ENCODE measurements at regions not wholly inside any gene's neighbourhood (a gene's known extent, or its start where the extent isn't known, plus 50 kb on each side); places are given as distances from the start of the nearest gene placed in this dataset.

DNA sequence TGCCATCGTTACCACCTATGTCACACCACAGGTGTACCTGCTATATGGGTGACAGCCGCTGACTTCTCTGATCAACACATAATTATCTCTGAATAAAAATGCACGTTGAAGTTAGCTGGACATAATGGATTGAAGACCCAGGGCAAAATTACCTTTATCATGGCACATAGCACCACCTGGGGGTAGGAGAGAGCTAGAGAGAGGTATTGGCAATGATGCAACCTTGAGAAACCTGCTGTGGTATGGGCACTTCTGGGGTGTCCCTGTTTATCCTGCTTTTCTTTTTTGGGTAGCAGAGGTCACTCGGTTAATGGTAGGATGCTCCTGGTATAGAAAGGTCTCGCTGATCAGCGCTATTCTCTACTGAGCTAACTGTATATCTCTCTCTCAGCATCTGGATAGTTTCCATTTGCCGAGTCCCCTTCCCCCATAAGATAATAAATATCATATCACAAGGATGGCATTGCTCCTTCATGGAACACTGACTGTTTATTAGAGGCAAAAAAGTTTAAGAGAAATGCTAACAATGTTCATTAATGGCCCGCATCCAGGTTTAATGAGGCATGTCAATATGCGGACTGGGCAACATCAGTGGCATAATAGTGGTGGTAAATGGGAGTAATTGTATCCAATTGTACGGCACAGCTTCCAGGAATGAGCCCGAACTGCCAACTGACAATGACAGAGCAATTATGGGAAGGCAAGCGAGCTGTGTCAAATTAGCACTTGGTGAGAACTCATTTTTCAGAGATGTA lies 323.1 kb downstream of the TFEC start:
- no peak for DNase-seq

DNA sequence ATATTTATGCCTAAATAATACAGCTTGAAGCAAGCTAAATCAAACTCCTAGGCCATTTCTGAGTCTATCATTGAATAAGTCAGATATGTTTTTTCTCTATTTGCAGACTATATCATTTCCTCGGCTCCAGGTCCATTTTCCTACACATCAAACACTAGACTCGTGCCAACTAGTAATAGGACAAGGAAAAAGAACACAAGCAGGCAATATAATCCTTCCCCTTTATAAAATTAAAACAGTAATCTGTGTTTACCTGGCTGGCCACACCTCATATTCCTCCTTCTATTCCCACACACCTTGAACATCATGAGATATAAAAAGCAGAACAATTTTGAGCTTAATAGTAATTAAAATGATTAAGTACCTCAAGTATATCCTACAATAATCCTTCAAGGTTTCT lies 325.7 kb downstream of the TFEC start:
- DNase-seq = no peak

DNA sequence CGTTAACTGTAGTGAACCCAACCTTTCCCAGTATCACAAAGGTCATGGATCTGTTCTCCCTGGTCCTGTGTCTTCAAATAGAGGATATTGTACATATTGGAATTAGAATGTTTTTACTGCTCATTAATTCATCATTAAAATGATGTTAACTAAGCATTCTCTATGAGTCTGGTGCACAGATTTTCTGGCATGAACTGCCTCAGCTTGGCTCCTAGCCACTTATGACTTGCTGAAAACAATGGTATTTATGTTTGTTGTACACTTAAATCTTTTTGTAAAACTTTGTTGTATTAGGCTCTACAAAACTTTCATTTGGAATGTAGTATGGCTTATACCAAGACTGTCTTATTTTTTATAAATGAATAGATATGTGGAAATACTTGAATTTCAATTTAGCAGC lies 329.4 kb downstream of the TFEC start:
- no peak for DNase-seq

DNA sequence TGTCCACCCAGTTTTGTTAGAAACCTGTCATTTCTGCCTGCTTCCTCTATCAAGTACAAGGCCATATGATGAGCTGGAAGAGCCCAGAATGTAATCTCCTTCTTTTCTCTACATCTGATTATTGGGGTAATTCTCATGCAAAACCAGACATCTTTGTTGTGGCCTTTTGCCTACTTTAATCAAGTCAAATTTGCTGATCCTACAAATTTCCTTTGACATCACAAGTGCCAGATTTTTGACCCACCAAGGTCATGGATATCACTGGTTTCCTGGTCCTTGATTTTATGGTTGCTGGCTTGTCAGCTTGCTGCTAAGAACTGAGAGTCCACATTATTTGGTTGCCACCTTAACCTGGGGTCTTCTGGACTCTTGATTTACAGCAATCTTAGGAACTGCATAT lies 336.1 kb downstream of the TFEC start:
- no peak for DNase-seq

DNA sequence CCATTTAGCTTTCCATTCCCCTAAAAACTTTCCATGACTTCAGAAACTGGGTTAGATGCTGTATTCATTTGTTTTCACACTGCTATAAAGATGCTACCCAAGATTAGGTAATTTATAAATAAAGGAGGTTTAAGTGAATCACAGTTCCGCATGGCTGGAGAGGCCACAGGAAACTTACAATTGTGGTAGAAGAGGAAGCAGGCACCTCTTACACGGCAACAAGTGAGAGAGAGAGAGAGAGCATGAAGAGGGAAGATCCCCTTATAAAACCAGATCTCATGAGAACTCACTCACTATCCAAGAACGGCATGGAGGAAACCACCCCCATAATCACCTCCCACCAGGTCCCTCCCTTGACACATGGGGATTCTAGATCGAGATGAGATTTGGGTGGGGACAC lies 336.8 kb downstream of the TFEC start:
- DNase-seq = no peak

DNA sequence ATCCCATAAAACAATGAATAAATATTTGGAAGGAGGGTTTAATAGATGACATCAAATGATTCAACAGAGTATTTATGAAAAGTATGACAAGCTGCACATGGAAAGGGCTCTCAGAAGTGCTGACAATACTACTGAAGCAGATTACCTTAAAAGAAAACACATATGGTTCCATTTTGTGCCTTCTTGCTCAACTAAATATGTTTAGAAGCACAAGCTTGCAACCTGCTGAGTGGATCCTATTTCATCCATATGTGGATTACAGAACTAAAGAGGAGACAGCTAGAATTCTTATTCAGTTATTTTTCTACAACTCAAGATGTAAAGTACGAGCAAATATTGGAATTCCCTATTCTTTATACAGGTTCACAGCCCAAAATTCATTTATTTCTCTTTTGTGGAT lies 340.6 kb downstream of the TFEC start:
- DNase-seq = no peak

DNA sequence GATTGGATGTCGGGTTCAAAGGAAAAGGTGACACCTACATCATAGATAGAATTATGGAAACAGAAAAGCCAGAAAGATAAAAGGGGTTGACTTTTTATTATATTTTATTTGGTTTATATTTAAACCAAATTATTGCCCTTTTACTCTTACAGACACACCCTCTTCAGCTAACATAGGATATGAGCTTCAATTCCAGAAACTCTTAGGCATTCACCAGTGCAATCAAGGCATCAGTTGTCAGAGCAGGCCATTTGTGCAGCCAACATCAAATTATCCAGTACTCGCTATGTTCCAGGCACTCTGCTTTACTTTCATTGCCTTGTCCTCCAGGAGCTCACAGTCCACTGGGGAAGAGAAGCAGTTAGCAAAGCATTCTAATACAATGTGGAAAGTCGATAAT lies 347.5 kb downstream of the TFEC start:
- DNase-seq = no peak

DNA sequence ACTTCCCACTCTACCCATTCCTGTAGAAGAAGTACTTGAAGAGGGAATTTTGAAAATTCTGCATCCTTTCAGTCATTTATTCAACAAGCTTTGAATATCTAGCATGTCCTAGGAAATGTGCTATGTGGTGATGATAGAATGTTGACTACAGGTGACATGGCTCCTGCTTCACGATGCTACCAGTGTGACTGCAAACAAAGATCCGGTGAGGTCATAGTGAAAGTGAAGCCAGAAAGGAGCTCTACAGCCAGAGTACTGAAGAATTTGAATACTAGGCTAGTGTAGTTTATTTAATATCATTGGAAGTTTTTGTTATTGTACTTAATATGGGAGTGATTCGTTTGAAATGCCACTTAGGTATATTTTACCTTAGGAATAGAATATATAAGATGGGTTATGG lies 348.1 kb downstream of the TFEC start:
- no peak for DNase-seq

DNA sequence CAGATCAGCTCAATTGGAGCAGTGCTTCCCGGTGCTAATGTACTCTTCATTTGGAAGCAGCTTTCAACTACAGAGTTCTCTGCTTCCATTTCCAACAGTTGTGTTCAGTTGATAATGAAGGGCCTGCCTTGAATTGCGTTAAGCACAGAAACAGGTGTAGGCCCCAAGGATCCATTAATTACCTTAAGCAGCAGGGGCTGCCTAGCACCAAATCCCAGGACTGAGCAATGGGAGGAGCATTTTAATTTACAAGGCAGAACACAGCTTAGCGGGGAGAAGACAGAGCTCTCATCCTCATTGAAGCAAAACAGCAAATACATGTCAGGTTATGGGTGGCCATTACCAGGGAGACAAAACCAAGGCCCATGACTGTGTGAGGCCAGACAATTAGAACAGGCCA lies 349.6 kb downstream of the TFEC start:
- DNase-seq = no peak

DNA sequence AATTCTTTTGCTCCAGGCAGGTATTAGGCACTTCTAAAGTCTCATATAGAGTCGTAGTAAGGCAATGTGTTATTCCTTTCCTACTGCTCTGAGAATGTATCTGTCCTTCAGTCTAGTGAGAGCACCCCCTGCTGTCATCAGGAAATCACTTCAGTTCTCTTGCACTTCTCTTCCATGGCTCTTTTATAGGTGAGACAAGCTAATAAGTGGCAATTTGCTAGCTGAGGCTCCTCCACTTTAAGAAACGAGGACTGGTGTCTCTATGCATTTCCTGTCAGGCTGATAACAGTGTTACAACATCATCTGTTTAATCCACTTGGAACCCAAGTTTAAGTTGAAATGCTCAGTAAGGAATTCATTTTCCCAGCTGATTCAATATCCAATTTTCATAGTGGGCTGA lies 350.6 kb downstream of the TFEC start:
- DNase-seq = peak; percentile 10

DNA sequence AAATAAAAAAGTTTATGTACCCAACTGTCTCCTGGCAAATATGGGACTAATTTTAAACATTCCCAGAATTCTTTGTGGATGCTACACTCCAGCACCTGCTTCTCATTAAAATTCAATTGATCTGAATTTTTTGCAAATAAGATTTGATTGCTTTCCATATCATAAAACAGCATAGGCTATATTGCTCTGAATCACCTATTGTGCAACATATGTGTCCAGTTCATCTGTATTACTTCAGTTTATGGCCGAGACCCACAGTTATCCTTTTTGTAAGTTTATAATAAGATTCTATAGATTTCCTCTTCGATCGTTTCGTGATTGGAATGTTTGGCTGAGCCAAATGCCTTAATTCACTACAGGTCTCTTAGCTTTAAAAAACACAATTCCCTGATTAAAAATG lies 351.1 kb downstream of the TFEC start:
- no peak for DNase-seq

DNA sequence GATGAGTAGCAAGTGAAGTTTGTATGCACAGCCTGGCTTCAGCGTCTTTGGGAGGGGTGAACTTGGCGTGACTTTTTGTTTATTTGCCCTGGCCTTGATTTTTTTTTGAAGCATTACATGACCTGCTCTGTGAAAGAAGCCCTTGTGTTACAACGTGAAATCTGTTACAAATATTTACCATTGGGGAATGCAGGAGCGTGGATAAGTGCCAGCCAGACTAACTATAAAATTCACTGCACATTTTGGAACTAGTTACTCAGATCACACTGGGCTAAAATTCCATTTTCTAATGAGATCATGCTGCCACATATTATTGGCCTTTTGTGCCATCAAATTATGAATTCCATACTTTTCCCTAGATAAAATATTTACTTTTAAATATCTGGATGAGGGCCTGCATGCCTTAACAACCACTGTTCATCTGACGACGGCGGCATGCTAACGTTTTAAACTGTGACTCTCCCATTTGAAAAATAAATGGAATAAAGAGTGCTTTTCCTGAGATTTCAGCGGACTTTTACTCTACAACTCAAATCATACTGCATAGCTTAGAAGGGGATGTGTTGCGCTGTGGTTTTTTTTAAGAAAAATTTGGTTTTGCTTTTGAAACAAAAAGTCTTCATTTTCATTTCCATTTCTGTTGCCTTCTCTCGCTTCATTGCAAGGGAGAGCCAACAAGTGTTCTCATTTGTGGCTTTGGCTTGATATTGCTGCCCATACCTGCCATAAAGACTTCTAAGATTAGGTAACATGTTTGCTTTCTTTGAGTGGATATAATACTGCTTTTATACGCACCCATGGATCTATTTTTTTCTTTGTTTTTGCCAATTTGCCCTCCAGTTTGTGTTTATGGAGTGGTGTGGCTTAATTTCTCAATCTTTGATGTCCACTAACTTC lies 352.2 kb downstream of the TFEC start:
- no peak for DNase-seq

DNA sequence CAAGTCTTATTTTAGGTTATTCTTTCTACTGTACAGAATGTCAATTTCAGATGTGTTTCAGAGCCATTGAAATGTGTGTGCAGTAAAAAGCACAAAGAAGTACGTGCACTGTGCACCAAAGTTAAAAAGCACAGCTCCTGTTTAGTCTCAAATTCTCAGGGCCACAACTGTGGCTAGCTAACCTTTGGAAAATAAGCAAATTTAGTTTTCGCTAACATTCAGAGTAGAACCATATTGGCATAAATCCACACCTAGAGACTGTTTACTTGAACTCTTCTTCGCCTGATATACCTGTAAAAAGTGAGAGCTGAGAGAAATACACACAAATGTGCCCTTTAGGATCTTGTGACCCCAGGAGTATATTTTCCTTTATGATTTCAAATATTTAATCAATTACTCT lies 353.9 kb downstream of the TFEC start:
- DNase-seq = no peak

DNA sequence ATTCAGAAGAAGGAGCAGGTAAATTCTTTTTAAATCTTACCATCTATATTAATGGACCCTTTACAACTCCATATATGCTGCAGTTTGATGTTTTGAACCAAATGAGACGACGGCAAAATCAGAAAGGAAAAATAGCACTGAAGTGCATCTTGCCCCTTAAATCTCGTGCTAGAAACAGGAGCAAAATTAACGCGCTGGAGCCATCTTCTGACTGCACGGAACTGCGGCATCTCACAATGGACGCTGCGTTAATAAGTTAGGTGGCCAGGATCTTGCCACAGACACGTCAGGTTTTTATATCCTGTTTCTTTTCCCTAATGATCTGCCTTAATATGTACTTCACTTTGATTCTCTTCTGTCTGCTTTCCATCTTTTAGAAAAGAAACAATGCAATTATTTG lies 354.5 kb downstream of the TFEC start:
- DNase-seq = no peak

DNA sequence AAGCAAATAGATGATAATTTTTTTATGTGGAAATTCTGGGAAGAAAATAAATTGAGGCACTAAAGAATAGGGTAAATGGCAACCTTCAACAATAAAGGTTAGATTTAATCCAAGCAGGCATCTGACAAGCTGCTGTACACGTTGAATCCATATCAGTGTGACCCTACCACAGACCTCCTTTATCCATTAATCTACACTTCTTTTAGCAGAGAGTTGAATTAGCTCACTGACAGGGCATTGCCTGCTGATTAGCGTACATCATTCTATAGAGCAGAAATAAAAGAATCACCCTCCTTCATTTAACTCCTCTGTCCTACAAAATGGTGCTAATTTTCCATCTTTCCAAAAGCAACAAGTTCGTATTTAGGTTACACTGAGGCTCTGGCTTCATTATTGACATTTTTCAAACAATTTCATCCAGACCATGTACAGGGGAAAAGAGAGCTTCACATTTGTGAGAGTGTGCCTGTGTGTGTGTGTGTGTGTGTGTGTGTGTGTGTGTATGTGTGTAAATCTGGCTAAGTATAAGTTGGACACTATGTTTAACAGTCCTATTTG lies 356.0 kb downstream of the TFEC start:
- no peak for DNase-seq

DNA sequence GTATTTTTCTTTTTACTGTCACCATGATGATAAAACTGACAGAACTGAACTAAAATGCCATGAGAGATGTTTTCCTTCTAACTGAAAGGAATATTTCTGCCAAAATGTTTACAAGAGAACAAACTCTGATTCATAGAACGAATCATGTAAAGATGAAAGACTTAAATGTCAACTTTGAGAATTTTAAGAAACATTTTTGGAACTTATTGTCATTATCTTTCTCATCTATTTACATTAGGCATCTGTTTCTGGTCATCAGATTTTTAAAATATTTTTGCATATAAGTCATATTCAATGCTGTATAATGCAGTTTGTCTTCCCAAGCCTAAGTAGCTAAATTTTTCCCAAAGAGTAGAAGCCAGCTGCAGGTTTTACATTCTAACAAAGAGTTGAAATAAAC lies 358.5 kb downstream of the TFEC start:
- no peak for DNase-seq

DNA sequence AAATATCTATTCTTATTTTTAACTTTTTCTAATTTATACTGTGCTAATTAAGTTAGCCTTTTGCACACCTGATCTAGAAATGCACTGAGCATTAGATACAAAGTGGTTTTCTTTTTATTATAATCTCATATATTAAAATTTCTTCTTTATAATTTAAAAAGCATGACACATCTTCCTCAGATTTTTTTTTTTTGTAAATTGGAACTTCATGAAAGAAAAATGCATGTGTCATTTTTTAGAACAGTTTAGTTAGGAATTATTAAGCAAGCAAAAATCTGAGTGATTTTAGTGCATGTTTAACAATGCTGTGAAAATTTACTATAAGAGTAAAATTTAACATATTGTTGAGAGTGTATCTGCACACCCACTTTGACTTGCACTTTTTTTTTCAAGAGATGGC lies 367.9 kb downstream of the TFEC start:
- DNase-seq = no peak

DNA sequence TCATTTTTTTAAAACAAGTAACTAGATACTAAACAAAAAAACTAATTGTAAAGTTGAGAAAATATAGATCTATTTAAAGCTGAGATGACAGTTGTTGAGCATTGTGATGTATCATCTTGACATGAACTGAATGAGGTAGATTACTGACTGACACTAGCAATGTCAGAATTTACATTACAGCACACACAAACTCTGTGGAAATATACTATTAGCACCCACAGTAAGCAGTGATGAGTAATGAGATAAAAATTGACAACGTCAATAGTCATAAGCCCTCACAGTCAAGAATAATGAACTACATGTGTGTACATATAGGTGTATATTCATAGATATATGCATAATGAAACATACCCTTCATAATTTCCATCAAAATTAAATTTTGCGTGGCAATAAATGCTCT lies 368.4 kb downstream of the TFEC start:
- no peak for DNase-seq

DNA sequence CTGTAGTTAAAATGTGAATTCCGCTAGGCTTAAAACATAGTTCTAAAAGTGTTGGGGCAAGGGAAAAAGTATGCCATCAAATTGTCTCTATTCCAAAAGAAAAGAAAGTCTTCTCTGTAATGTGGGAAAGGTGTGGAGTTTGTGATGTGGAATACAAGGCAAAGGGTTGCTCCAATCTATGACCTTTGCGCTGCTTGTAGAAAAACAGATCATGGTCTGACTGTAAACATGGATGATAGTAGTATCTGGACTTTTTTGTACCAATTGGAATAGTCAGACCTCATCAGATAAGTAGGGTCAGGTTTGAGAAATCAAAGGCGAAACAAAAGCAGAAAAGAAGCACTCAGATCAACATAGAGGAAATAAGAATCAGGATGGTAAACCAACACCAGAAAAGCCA lies 372.3 kb downstream of the TFEC start:
- no peak for DNase-seq

DNA sequence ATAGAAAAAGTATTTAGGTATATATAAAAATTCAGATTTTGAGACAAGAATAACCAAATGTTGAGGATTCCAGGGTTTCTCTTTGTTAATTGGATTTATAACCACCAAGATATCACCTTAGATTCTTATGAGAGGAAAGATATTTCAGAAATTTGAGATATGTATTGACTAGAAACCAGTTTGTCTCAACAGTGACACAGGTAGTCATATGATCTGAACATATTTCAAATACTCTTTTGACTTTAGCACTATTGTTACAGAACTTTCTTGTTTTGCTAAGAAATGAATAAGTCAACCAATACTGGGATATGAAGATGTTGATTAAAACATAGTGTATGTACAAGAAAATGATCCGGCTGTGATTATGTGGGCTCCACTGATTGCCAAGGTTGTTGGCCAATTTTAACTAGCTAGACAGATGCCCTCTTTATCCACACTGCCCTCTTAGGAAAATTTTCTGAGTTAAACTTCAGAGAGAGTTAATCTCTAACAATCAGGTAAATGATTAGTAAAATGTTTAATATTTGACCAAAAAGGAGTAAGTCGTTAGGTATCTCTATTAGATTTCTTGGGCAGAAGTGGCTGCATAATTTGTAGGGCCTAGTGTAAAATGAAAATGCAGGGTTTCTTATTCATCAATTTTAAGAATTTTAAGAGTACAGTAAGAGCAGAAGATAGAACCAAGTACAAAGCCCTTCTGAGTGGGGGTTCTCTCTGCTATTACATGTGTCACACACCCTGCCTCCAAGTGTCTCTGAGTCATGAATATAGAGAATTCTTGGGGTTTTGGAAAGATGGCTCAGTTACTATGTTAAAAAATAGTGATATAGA lies 376.0 kb downstream of the TFEC start:
- DNase-seq = no peak

DNA sequence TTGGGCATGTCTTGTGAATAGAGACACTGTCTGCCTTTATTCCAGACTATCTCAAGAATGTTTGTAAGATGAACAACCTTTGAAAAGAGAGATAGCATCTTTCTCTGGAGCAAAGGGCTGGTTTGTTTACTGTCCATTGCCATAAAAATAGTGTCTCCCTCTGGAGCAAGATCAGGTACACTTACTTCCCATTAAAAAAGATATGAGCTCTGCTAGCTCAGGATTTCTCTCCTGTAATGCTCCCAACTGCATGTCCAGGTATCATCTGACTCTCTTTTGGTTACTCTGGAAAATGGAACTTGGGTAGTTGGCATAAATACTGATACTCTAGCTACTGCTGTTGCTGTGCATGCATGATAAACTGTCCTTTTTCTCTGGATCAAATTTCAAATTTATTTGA lies 381.1 kb downstream of the TFEC start:
- DNase-seq = no peak

DNA sequence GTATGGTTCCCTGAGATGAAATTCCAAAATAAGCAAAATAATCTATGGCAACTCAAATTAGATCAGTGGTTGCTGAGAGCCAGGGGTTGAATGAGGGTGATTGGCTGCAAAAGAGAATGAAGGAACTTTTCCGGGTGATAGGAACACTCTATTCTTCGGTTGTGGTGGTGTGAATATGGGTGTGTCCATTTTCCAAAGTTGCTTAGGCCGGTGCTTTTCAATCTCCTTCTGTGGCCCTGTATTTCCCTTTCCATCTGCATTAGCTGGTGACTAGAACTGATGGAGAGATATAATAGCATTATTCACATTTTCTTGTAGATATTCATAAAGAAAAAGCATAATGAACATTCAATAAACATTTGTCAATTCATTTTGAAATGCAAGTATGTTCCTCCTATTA lies 382.9 kb downstream of the TFEC start:
- DNase-seq = no peak

DNA sequence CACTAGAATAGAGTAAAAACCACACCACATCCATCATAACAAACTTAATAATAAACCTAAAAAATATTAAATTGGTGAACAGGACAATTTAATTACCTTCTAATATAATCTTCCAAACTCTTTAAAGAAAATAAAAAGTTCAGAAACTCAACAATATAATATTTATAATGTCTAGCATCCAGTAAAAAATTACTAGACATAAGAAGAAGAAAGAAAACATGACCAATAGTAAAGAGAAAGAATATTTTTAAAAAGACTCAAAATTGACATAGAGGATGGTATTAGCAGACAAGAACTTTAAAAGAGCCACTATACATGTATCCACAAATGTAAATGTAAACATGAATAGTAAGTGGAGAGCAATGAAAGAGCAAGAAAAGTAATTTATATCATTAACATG lies 388.4 kb downstream of the TFEC start:
- no peak for DNase-seq

Data from activated CD4-positive, alpha-beta T cell treated with anti-CD3 and anti-CD28 coated beads, Interleukin-2, amount 50 U/mL, for 16 hours (primary cell).